HL-60 (cell line): ENCODE measurements at regions not wholly inside any gene's neighbourhood (a gene's known extent, or its start where the extent isn't known, plus 50 kb on each side); places are given as distances from the start of the nearest gene placed in this dataset.

Experiments used
- GABPA ChIP-seq: IDR thresholded peaks from 2 replicates; pipeline ENCODE4 v1.6.1; 2012; ENCODE audit warnings: low read depth
- POLR2AphosphoS5 ChIP-seq: IDR thresholded peaks from 2 replicates; pipeline ENCODE4 v1.6.1; 2012; ENCODE audit warnings: low read depth
- SPI1 ChIP-seq: IDR thresholded peaks from 2 replicates; pipeline ENCODE4 v1.6.1; 2012; ENCODE audit warnings: low read depth, mild to moderate bottlenecking, borderline replicate concordance
- TF ChIP-seq, protein P1 (sequence below): IDR thresholded peaks from one replicate; pipeline ENCODE4 v1.5.1; 2011; ENCODE audit warnings: low read length, control low read depth, inconsistent platforms; ENCODE audit not compliant: insufficient read depth

DNA sequence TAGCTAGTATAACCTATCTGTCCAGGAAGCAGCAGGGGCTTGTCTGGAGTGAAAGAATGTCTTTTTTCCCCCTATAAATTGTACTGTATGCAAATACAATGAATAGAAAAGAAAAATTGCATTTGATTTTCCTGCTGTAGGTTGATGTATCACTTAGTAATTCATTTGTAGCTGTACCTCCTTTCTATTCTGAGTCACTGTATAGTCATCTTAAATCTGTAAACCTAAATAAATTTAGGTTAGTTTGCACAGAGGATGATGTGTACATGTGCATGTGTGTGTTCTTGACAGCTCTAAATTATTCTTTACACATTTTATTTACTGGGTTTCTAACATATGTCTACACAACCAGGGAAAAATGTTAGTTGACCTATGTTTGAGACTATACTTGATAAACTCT lies 478.7 kb upstream of the CNTNAP5 start:
- TF ChIP-seq, protein P1, sequence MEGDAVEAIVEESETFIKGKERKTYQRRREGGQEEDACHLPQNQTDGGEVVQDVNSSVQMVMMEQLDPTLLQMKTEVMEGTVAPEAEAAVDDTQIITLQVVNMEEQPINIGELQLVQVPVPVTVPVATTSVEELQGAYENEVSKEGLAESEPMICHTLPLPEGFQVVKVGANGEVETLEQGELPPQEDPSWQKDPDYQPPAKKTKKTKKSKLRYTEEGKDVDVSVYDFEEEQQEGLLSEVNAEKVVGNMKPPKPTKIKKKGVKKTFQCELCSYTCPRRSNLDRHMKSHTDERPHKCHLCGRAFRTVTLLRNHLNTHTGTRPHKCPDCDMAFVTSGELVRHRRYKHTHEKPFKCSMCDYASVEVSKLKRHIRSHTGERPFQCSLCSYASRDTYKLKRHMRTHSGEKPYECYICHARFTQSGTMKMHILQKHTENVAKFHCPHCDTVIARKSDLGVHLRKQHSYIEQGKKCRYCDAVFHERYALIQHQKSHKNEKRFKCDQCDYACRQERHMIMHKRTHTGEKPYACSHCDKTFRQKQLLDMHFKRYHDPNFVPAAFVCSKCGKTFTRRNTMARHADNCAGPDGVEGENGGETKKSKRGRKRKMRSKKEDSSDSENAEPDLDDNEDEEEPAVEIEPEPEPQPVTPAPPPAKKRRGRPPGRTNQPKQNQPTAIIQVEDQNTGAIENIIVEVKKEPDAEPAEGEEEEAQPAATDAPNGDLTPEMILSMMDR: no peak
- TF ChIP-seq SPI1 (no peak), POLR2AphosphoS5 (no peak), GABPA (no peak)
